RWPE1 (cell line): ENCODE measurements at regions not wholly inside any gene's neighbourhood (a gene's known extent, or its start where the extent isn't known, plus 50 kb on each side); places are given as distances from the start of the nearest gene placed in this dataset.
A peak's percentile ranks its signal among the peaks of the same experiment; 100 is the strongest.
"Not testable (repeated sequence)": the region's sequence is repeated elsewhere in the genome, so short reads cannot be mapped to it uniquely, and the experiment has no call there.

Experiments
- CTCF ChIA-PET: fragments of 350-600 bp; sonication (Branson Sonifier 250); formaldehyde crosslinking; extraction: SDS; loops from one replicate; lab custom pipeline; 2021; lab: Yijun Ruan, JAX
- POLR2A ChIA-PET: fragments of 400-600 bp; formaldehyde crosslinking; extraction: SDS; loops from one replicate; lab custom pipeline; 2020; ENCODE audit warnings: antibody characterized with exemption; ENCODE audit not compliant: low non-redundant PET; lab: Yijun Ruan, JAX
- DNase-seq: peaks from one replicate; pipeline ENCODE4 v3.0.0; 2012; ENCODE audit warnings: low spot score
- H3K27ac ChIP-seq: fragments of 450-650 bp; 2 replicates; pipeline ENCODE4 v1.5.1; 2017
- TF ChIP-seq, protein P1 (sequence below): fragments of 450-650 bp; conservative IDR thresholded peaks from 2 replicates; pipeline ENCODE4 v1.5.1; 2017; ENCODE audit warnings: low read depth, mild to moderate bottlenecking

DNA sequence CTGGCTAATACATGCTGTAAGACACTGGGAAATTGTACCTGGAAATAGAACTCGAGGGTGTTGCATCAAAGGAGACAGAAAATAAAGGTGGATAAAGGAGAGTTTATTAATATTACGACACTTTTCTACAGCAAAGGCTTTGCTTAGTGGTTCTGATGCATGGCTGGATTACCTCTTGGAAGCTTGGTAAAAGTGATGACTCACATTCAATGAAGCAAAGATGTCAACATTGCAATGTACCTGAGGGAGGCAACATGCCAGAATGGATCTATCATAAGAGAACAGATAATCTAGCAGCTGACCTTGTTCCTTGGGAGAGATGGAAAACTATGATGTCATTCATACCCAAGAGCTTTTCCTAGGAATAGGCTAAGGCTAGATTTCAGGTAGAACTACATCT is 735.1 kb upstream of the DIAPH2 start:
- CTCF ChIA-PET = interaction anchor here (0.7 kb wide), 1 partner anchor 877 kb away, joined by 3 read pairs; no protein-coding TSS in a partner anchor
- no peak overlapping the region for H3K27ac ChIP-seq
- POLR2A ChIA-PET = no interaction called here
- TF ChIP-seq, protein P1, sequence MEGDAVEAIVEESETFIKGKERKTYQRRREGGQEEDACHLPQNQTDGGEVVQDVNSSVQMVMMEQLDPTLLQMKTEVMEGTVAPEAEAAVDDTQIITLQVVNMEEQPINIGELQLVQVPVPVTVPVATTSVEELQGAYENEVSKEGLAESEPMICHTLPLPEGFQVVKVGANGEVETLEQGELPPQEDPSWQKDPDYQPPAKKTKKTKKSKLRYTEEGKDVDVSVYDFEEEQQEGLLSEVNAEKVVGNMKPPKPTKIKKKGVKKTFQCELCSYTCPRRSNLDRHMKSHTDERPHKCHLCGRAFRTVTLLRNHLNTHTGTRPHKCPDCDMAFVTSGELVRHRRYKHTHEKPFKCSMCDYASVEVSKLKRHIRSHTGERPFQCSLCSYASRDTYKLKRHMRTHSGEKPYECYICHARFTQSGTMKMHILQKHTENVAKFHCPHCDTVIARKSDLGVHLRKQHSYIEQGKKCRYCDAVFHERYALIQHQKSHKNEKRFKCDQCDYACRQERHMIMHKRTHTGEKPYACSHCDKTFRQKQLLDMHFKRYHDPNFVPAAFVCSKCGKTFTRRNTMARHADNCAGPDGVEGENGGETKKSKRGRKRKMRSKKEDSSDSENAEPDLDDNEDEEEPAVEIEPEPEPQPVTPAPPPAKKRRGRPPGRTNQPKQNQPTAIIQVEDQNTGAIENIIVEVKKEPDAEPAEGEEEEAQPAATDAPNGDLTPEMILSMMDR = no peak
- DNase-seq = peak; percentile 25

DNA sequence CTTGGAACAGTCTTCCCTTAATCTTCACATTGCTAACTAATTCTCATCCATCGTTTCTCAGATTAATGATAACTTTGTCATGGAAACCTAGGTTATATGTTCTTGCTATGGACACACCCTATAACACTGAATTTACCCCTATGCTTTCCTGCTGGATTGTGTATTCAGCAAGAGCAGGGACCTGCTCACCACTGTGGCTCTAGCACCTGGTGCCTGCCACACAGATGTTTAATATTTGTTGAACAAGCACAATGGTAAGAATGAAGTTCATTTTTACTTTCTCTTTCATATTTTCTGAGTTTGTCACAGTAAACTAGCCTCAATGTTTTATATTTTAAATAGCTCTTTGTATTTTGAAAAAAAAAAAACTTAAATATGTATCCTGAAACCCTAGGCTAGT is 734.0 kb upstream of the DIAPH2 start:
- ChIA-PET CTCF (interaction anchor here (0.7 kb wide), 1 partner anchor 911 kb away, joined by 3 read pairs; no protein-coding TSS in a partner anchor), POLR2A (no interaction called here)
- no peak overlapping the region for H3K27ac ChIP-seq
- TF ChIP-seq, protein P1 = no peak
- DNase-seq = no peak

DNA sequence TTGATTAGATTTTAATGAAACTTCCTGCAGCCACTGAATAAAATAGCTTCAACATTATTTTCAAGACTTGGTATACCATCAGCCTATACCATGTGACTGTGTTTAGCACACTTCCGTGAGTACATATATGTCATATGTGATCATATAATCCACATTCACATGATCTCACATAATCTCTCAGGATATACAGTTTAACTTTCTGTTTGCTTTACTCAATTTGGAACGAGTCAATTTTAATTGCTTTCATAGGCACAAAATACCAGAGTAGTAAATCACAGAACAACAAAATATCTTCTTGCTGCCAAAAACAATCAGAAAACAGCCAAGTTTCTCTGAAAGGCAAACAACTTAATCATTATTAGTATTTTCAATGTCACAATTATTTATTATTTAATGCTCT is 731.1 kb upstream of the DIAPH2 start:
- no peak for DNase-seq
- no peak overlapping the region for H3K27ac ChIP-seq
- TF ChIP-seq, protein P1 = no peak
- CTCF ChIA-PET = no interaction called here
- POLR2A ChIA-PET = no interaction called here

DNA sequence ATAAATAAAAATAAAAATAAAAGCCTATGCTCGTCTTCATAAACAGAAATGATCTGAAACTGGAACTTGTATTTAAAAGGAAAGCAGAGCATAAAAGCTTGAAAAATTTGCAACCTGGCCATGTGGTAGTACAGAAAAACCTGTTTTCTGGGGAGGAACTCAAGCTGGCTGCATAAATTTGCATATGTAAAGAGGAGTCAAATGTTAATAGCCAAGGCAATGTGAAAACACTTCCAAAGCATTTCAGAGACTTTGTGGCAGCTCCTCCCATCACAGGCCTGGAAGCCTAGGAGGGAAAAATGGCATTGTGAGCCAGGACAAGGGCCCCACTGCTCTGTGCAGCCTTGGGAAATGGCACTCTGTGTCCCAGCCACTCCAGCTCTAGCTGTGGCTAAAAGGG is 727.9 kb upstream of the DIAPH2 start:
- no peak overlapping the region for H3K27ac ChIP-seq
- POLR2A ChIA-PET = no interaction called here
- TF ChIP-seq, protein P1 = no peak
- CTCF ChIA-PET = no interaction called here
- no peak for DNase-seq

DNA sequence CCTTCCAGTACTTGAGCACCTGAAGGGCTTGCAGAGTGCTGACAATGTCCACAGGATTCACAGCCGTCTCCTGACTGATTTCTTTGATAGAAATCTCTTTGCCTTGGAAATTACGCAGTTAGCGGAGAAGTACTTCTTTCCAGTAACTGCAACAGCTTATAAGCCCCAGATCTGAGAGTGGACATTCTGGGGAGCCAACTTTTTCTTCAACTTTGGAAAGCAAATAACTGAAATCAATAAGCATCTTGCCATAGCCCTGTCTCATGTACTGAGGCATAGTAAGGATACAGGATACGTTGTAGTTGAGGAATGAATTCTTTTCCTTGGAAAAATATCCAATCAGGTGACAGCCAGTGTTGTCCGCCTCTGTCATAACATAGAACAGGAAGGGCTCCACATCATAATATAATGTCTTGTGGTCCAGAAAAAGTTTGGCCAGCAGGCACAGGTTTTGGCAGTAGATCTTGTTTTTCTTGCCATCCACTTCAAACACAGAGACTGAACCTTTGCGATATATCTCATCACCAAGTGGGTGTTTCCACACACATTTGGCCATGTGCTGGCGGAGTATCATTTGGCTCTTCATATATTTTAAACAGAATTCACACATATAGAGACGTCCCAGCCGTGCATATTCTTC is 711.1 kb upstream of the DIAPH2 start:
- CTCF ChIA-PET, H3K27ac ChIP-seq, DNase-seq, POLR2A ChIA-PET: not testable (repeated sequence)

DNA sequence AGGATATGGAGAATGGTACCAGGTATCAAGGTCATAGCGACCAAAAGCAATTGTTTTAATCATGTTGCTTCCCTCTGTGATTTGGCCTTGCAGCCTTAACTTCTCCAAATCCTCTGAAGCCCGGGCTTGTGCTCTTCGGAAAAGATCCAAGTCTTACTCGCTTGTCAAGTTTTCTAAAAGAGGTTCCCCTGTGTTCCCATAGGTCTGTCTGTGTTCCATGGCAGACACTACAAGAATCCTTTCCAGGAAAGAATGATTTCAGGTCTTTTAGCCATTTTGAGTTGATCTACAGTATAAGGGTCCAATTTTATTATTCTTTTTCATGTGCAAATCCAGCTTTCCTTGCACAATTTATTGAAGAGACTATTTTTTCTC is 710.6 kb upstream of the DIAPH2 start:
- no peak for DNase-seq
- H3K27ac ChIP-seq = peak overlapping the region; percentile 86
- CTCF ChIA-PET = no interaction called here
- POLR2A ChIA-PET = no interaction called here
- TF ChIP-seq, protein P1 = no peak

DNA sequence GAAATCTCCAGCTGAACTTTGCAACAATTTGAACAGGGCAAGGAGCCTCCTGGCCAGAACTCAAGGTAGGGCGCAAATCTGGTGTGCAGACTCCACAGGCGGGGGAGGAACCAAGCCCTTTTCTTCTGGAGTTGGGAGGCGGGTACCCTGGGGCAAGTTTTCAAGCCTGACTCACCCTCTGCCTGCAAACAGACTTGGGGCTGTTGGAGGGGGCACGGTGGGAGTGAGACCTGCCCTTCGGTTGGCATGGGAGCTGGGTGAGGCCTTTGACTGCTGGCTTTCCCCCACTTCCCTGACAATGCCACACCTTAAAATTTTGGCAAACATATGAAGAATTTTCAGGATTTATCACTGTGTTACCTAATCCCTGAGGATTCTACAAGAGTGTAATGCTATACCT is 709.8 kb upstream of the DIAPH2 start:
- TF ChIP-seq, protein P1 = no peak
- DNase-seq = peak; percentile 24
- ChIA-PET POLR2A (no interaction called here), CTCF (no interaction called here)
- peak overlapping the region; percentile 86 for H3K27ac ChIP-seq
